Transverse colon (tissue), 4 donors: ENCODE measurements at regions not wholly inside any gene's neighbourhood (a gene's known extent, or its start where the extent isn't known, plus 50 kb on each side); places are given as distances from the start of the nearest gene placed in this dataset.

Experiments used
- CTCF ChIP-seq, 5 experiments: fragments of 200-600 bp in 3 of 5; fragments of 450-650 bp in 2 of 5; sonication (generic) in 3 of 5; IDR thresholded peaks; 1 replicate in 2 of 5; 2 replicates in 3 of 5; pipeline ENCODE4 v1.5.1; 2016 to 2017; ENCODE audit warnings: antibody characterized with exemption in 5 of 5, inconsistent platforms in 3 of 5, mild to moderate bottlenecking in 2 of 5, moderate library complexity in 1 of 5
- EP300 ChIP-seq: sonication (generic); formaldehyde crosslinking; IDR thresholded peaks from one replicate; pipeline ENCODE4 v1.6.1; 2017; ENCODE audit warnings: antibody characterized with exemption, low read depth
- POLR2A ChIP-seq: fragments of 450-650 bp; IDR thresholded peaks from one replicate; pipeline ENCODE4 v1.6.1; 2016; ENCODE audit warnings: antibody characterized with exemption, mild to moderate bottlenecking, moderate library complexity
- POLR2AphosphoS5 ChIP-seq, 3 donors: sonication (generic); formaldehyde crosslinking; IDR thresholded peaks; one replicate each; pipeline ENCODE4 v1.6.1; 2016; ENCODE audit warnings: antibody characterized with exemption in 3 of 3

- TF ChIP-seq CTCF (IDR thresholded peaks at IDR 0.05) (no peak), EP300 (no peak), POLR2AphosphoS5 (IDR thresholded peaks at IDR 0.05) (no peak), POLR2A (no peak)
These were observed 65.4 kb downstream of the FZD10 start for GRCh38 chr12:130227641-130228040.
